ENCODE measurements at regions not wholly inside any gene's neighbourhood (a gene's known extent, or its start where the extent isn't known, plus 50 kb on each side); places are given as distances from the start of the nearest gene placed in this dataset.

DNA sequence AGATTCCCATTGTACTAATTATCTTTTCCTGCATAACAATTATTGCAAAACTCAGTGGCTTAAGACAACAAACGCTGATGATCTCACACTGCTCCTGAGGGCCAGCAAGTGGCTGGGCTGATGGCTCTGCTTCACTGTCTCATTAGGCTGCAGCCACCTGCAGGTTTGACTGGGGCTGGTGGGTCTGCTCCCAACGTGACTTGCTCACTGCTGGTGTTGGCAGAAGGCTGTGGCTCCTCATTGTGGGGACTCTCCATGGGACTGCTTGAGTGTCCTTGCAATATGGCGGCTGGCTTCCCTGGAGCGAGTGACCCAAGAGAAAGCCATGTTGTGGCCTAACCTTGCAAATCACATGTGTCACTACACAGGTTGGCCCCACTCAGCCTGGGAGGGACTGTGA, 71.1 kb downstream of the PLXNA1 start:
- H3K4me3 ChIP-seq (ENCODE audit: low read depth, low read length) = no peak overlapping the region
- DNase-seq (ENCODE audit: low read depth) = no peak
- TF ChIP-seq, protein P1, sequence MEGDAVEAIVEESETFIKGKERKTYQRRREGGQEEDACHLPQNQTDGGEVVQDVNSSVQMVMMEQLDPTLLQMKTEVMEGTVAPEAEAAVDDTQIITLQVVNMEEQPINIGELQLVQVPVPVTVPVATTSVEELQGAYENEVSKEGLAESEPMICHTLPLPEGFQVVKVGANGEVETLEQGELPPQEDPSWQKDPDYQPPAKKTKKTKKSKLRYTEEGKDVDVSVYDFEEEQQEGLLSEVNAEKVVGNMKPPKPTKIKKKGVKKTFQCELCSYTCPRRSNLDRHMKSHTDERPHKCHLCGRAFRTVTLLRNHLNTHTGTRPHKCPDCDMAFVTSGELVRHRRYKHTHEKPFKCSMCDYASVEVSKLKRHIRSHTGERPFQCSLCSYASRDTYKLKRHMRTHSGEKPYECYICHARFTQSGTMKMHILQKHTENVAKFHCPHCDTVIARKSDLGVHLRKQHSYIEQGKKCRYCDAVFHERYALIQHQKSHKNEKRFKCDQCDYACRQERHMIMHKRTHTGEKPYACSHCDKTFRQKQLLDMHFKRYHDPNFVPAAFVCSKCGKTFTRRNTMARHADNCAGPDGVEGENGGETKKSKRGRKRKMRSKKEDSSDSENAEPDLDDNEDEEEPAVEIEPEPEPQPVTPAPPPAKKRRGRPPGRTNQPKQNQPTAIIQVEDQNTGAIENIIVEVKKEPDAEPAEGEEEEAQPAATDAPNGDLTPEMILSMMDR (IDR thresholded peaks at IDR 0.05; ENCODE audit: insufficient read depth, low read depth, low read length, missing control alignments) = no peak

DNA sequence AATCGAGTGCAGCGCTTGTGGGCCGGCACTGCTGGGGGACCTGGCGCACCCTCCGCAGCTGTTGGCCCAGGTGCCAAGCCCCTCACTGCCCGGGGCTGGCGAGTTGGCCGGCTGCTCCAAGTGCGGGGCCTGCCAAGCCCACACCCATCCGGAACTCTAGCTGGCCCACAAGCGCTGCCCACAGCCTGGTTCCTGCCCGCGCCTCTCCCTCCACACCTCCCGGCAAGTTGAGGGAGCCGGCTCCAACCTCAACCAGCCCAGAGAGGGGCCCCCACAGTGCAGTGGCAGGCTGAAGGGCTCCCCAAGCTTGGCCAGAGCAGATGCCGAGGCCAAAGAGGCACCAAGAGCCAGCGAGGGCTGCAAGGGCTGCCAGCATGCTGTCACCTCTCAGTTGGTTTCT, 73.4 kb downstream of the PLXNA1 start:
- no peak overlapping the region for H3K4me3 ChIP-seq (ENCODE audit: low read depth, low read length)
- DNase-seq (ENCODE audit: low read depth) = no peak
- TF ChIP-seq, protein P1 (IDR thresholded peaks at IDR 0.05; ENCODE audit: insufficient read depth, low read depth, low read length, missing control alignments) = no peak

DNA sequence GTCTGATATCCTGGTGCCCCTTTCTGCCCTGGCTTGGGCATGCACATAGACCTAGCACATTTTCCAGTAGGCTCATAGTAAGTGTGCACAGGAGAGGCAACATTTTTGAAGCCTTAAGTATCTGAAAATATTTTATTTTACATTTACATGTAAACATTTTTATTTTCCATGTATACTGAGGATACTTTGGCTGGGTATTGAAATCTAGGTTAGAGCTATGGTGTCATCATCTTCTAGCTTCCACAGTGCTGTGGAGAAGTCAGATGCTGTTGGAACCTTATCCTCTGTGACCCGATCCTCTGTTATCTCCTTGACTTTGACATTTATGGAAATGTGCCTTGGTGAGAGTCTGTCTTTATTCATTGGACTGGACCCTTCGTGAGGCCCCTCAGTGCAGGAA, 74.1 kb downstream of the PLXNA1 start:
- TF ChIP-seq, protein P1 (IDR thresholded peaks at IDR 0.05; ENCODE audit: insufficient read depth, low read depth, low read length, missing control alignments) = no peak
- H3K4me3 ChIP-seq (ENCODE audit: low read depth, low read length) = no peak overlapping the region
- no peak for DNase-seq (ENCODE audit: low read depth)

DNA sequence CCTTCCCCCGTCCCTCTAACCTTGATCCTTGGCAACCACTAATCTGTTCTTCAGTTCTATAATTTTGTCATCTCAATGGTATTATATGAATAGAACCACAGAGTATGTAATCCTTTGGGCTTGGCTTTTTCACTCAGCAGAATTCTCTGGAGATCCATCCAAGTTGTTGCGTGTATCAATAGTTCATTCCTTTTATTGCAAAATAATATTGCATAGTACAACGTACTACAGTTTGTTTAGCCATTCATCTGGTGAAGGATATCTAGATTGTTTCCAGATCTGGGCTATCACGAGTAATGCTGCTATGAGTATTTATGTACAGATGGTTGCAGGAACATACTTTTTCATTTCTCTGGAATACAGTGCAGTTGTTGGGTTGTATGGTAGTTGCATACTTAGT, 76.2 kb downstream of the PLXNA1 start:
- H3K4me3 ChIP-seq (ENCODE audit: low read depth, low read length) = no peak overlapping the region
- DNase-seq (ENCODE audit: low read depth) = no peak
- TF ChIP-seq, protein P1 (IDR thresholded peaks at IDR 0.05; ENCODE audit: insufficient read depth, low read depth, low read length, missing control alignments) = no peak

DNA sequence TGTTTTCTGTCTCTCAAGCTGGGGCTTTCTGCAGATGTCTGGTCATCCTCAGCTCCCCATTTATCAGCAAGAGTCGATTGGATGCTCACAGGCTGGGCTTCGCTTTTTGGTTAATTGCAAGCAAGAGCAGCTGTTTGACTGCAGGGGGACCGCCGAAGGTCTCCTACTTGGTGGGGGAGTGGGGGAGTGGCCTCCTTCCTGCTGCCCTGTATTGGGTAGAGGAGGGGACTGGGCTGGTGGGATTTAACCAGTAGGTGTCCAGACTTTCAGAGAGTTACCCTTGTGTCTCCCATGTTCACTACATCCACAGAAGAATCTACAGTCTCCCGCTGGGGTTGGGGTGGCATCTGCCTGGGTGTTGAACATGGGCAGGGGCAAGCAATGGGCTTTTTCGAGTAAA, 78.7 kb downstream of the PLXNA1 start:
- no peak for DNase-seq (ENCODE audit: low read depth)
- H3K4me3 ChIP-seq (ENCODE audit: low read depth, low read length) = no peak overlapping the region
- TF ChIP-seq, protein P1 (IDR thresholded peaks at IDR 0.05; ENCODE audit: insufficient read depth, low read depth, low read length, missing control alignments) = no peak

DNA sequence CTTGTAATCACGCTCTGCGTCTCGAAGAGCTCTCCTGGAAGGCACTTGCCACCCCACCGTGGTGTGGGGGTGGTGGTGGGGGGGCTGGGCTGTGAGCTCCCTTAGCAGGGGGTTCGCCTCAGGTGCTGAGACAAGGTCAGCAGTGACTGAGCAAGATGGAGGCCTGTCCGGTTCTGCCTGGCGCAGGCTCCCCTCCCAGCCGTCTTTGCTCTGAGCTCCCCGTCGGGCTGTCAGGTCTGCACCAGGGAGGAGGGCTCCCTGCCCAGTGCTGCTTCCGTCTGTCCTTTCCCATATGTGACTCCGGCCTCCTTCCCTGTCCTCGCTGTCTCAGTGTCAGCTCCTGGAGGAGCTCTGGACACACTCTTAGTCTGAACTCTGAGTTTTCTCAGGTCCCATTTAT, 80.0 kb downstream of the PLXNA1 start:
- TF ChIP-seq, protein P1 (IDR thresholded peaks at IDR 0.05; ENCODE audit: insufficient read depth, low read depth, low read length, missing control alignments) = no peak
- no peak overlapping the region for H3K4me3 ChIP-seq (ENCODE audit: low read depth, low read length)
- DNase-seq (ENCODE audit: low read depth) = no peak

DNA sequence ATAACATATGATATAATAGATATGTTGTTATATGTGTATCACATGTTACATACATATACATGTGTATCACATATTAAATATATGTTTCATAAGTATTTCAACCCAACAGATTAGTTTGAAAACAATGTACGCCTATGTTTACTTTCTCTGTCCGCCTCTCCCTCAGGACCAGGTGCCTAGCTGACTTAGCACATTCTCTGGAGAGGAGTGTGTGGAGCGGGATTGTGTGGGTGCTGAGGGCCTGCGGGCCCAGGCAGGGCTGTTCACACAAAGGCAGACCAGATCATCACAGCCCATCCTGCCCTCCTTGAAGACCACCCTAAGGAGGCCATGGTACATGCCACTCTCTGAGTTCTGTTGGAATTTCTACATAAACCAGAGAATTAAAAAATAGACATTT, 81.0 kb downstream of the PLXNA1 start:
- H3K4me3 ChIP-seq (ENCODE audit: low read depth, low read length) = no peak overlapping the region
- DNase-seq (ENCODE audit: low read depth) = no peak
- TF ChIP-seq, protein P1 (IDR thresholded peaks at IDR 0.05; ENCODE audit: insufficient read depth, low read depth, low read length, missing control alignments) = no peak

Data from GM12865 (cell line).